Liver (tissue), 3 donors: ENCODE measurements at regions not wholly inside any gene's neighbourhood (a gene's known extent, or its start where the extent isn't known, plus 50 kb on each side); places are given as distances from the start of the nearest gene placed in this dataset.
A peak's percentile ranks its signal among the peaks of the same experiment; 100 is the strongest.

Experiments used
- CTCF ChIP-seq: fragments of 150-350 bp; IDR thresholded peaks from 2 replicates; pipeline ENCODE4 v1.5.1; 2017; ENCODE audit warnings: improper control_type of control experiment, low read depth, low read length; ENCODE audit not compliant: missing input control
- JUND ChIP-seq, 2 donors: IDR thresholded peaks; 2 replicates each; pipeline ENCODE4 v1.6.1; 2016; ENCODE audit warnings: antibody characterized with exemption in 2 of 2
- NR2F2 ChIP-seq: IDR thresholded peaks from 2 replicates; pipeline ENCODE4 v1.6.1; 2016; ENCODE audit warnings: antibody characterized with exemption
- RAD21 ChIP-seq, 2 donors: IDR thresholded peaks; 2 replicates each; pipeline ENCODE4 v1.6.1; 2016; ENCODE audit warnings: antibody characterized with exemption in 2 of 2, mild to moderate bottlenecking in 2 of 2
- SP1 ChIP-seq: IDR thresholded peaks from 2 replicates; pipeline ENCODE4 v1.6.1; 2018; ENCODE audit warnings: antibody characterized with exemption, mild to moderate bottlenecking
- donor health status: healthy.
- donor health status: healthy.

GRCh38 chr4:184884883-184885282 is 59.1 kb upstream of the ACSL1 start:
- TF ChIP-seq CTCF (no peak), RAD21 (IDR thresholded peaks at IDR 0.05) (peak; percentile 31 to 53), SP1 (peak; percentile 82), JUND (IDR thresholded peaks at IDR 0.05) (peak in 1 of 2 donors; percentile 64), NR2F2 (no peak)
